ENCODE measurements at regions not wholly inside any gene's neighbourhood (a gene's known extent, or its start where the extent isn't known, plus 50 kb on each side); places are given as distances from the start of the nearest gene placed in this dataset.

DNA sequence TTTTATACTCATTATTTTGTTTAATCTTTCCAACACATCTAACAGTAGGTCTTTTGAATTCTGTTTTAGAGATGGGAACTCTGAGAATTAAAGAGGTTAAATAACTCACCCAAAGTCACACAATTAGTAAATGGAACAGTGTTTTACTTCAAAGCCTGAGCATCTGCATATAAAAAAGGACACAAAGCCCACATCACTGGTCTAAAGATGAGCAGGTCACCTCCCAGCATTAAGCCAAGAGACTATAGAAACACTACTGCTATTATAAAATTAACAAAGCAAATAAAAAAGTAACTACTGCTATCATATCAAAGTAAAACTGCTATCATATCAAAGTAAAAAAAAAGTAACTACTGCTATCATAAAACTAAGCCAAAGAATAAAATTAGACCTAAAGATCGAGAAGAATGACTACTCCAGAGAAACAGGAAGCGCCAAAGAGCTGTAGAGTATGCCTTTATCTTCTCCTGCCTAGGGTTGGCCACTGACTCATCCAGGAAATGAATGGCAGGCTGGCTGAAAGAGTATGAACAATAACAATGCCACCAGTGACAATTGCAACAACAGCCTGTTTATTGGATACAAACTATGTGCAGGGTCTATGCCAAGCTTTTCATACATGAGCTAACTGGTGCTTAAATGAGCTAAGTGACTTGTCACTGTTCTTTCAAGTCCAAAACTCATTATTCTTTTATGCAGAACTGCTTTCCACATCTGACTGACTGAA, 1153.0 kb upstream of the TENM4 start:
- TF ChIP-seq, protein P1, sequence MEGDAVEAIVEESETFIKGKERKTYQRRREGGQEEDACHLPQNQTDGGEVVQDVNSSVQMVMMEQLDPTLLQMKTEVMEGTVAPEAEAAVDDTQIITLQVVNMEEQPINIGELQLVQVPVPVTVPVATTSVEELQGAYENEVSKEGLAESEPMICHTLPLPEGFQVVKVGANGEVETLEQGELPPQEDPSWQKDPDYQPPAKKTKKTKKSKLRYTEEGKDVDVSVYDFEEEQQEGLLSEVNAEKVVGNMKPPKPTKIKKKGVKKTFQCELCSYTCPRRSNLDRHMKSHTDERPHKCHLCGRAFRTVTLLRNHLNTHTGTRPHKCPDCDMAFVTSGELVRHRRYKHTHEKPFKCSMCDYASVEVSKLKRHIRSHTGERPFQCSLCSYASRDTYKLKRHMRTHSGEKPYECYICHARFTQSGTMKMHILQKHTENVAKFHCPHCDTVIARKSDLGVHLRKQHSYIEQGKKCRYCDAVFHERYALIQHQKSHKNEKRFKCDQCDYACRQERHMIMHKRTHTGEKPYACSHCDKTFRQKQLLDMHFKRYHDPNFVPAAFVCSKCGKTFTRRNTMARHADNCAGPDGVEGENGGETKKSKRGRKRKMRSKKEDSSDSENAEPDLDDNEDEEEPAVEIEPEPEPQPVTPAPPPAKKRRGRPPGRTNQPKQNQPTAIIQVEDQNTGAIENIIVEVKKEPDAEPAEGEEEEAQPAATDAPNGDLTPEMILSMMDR (IDR thresholded peaks at IDR 0.05; ENCODE audit: poor library complexity), result no peak
- TF ChIP-seq EZH2 (IDR thresholded peaks at IDR 0.05; ENCODE audit: borderline replicate concordance) (no peak), EZH2phosphoT487 (IDR thresholded peaks at IDR 0.05; ENCODE audit: low read depth, severe bottlenecking, unreplicated experiment) (no peak)
